ENCODE measurements at regions not wholly inside any gene's neighbourhood (a gene's known extent, or its start where the extent isn't known, plus 50 kb on each side); places are given as distances from the start of the nearest gene placed in this dataset.

- DNase-seq (ENCODE audit: extremely low read depth, low read depth) = no peak
- TF ChIP-seq CTCF (IDR thresholded peaks at IDR 0.05; ENCODE audit: low read depth, low read length) = no peak
Measured at GRCh38 chr2:120472891-120473309, 127.0 kb downstream of the INHBB start.

GRCh38 chr2:120473522-120474271, 127.8 kb downstream of the INHBB start:
- no peak for TF ChIP-seq CTCF (IDR thresholded peaks at IDR 0.05; ENCODE audit: low read depth, low read length)
- no peak for DNase-seq (ENCODE audit: extremely low read depth, low read depth)

DNA sequence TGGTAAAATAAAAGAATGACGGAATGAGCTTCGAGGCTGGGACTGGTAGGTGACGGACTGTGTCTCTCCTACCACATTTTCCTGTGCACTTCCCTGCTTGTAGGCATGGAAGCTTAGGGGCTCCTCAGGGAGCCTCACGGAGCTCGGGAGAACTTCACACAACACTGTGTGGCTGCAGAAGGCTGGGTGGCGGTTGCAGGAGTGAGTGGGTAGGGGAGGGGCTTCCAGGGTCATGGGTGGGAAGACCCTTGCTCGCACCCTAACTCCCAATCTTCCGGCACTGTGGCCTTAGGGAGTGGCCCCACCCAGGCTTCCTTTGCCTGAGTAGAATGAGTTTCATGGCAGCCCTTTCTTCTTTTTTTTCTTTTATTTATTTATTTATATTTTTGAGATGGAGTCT, 128.6 kb downstream of the INHBB start:
- DNase-seq (ENCODE audit: extremely low read depth, low read depth) = no peak
- no peak for TF ChIP-seq CTCF (IDR thresholded peaks at IDR 0.05; ENCODE audit: low read depth, low read length)

GRCh38 chr2:120476141-120476540, 130.2 kb downstream of the INHBB start:
- no peak for TF ChIP-seq CTCF (IDR thresholded peaks at IDR 0.05; ENCODE audit: low read depth, low read length)
- DNase-seq (ENCODE audit: extremely low read depth, low read depth) = no peak

DNA sequence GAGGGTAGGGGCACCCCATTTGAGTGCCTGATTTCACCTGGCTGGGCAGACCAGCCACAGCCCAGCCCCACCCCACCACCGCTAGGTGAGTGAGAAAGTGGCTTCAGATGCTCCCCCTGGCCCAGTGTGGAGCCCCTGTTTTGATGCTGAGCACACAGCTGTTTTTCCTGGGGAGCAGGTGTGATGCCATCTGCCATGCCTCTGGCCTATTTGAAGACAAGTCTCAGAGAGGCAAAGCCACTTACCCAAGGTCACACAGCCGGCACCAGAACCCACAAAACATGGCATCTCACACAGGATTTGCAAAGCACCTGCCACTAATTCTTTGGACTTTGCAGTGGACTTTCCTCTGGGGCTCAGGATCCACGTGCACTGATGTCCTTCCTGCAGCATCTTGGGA, 131.3 kb downstream of the INHBB start:
- DNase-seq (ENCODE audit: extremely low read depth, low read depth) = no peak
- TF ChIP-seq CTCF (IDR thresholded peaks at IDR 0.05; ENCODE audit: low read depth, low read length) = no peak

- no peak for DNase-seq (ENCODE audit: extremely low read depth, low read depth)
- no peak for TF ChIP-seq CTCF (IDR thresholded peaks at IDR 0.05; ENCODE audit: low read depth, low read length)
Measured at GRCh38 chr2:120477831-120478481, 132.0 kb downstream of the INHBB start.

- TF ChIP-seq CTCF (IDR thresholded peaks at IDR 0.05; ENCODE audit: low read depth, low read length) = no peak
- DNase-seq (ENCODE audit: extremely low read depth, low read depth) = no peak
Measured at GRCh38 chr2:120480346-120480902, 134.5 kb downstream of the INHBB start.

Data from AG09319 (cell line).